Nephron progenitor cell (in vitro differentiated cells): ENCODE measurements at regions not wholly inside any gene's neighbourhood (a gene's known extent, or its start where the extent isn't known, plus 50 kb on each side); places are given as distances from the start of the nearest gene placed in this dataset.

Source experiments
- DNase-seq: peaks from one replicate; pipeline ENCODE4 v3.0.0; 2021
- H3K27ac Mint-ChIP-seq: 2 replicates; pipeline ENCODE4 v1.8.0; 2021; ENCODE audit warnings: mild to moderate bottlenecking, moderate library complexity, mixed read lengths
- H3K27me3 Mint-ChIP-seq: 2 replicates; pipeline ENCODE4 v1.8.0; 2021; ENCODE audit warnings: mild to moderate bottlenecking, low read depth, mixed read lengths; ENCODE audit not compliant: poor library complexity
- H3K36me3 Mint-ChIP-seq: 2 replicates; pipeline ENCODE4 v1.8.0; 2021; ENCODE audit warnings: low read depth, mixed read lengths
- H3K4me1 Mint-ChIP-seq: 2 replicates; pipeline ENCODE4 v1.8.0; 2021; ENCODE audit warnings: mixed read lengths
- H3K4me3 Mint-ChIP-seq: 2 replicates; pipeline ENCODE4 v1.8.0; 2021; ENCODE audit warnings: mild to moderate bottlenecking, moderate library complexity, mixed read lengths
- H3K9me3 Mint-ChIP-seq: 2 replicates; pipeline ENCODE4 v1.8.0; 2021; ENCODE audit warnings: mild to moderate bottlenecking, moderate library complexity, mixed read lengths
- TF ChIP-seq, protein P1 (sequence below): fragments of 200-600 bp; sonication (generic); IDR thresholded peaks from 2 replicates; pipeline ENCODE4 v1.5.0; 2021; ENCODE audit warnings: antibody characterized with exemption

DNA sequence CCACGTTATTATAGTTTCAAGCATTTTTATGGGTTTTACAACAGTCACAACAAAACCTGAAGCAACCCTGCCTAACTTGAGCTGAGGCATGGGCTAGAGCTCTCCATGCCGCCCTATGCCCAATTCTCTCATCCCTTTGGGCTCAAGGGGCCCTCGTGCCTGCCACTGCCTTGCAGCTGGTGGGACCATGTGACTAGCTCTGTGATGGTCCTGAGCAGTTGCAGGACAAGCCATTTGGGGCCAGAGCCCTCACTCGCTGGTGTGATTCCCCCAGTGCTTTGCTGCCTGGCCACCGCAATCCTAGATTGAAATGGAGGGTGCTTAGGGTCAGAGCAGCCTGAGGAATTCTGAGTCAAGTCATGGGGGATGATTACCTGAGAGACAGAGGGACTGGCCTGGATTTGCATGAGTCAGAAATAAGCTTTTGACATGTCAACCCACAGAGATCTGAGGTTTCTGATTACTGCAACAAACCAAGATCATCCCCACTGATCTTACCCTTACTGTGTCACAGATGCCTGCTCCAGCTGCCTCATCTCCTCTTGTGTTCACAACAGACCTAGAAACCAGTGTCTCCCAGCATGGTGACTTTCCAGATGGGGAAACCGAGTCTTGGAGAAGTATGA, 323.7 kb downstream of the BRD1 start:
- H3K36me3 Mint-ChIP-seq, result no peaks in the 10 kb centered on the region
- no peak overlapping the region for H3K4me3 Mint-ChIP-seq
- H3K27ac Mint-ChIP-seq, result no peak overlapping the region
- TF ChIP-seq, protein P1, sequence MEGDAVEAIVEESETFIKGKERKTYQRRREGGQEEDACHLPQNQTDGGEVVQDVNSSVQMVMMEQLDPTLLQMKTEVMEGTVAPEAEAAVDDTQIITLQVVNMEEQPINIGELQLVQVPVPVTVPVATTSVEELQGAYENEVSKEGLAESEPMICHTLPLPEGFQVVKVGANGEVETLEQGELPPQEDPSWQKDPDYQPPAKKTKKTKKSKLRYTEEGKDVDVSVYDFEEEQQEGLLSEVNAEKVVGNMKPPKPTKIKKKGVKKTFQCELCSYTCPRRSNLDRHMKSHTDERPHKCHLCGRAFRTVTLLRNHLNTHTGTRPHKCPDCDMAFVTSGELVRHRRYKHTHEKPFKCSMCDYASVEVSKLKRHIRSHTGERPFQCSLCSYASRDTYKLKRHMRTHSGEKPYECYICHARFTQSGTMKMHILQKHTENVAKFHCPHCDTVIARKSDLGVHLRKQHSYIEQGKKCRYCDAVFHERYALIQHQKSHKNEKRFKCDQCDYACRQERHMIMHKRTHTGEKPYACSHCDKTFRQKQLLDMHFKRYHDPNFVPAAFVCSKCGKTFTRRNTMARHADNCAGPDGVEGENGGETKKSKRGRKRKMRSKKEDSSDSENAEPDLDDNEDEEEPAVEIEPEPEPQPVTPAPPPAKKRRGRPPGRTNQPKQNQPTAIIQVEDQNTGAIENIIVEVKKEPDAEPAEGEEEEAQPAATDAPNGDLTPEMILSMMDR, result no peak
- peaks cover 6% of the 10 kb centered on the region for H3K27me3 Mint-ChIP-seq
- DNase-seq, result no peak
- no peaks in the 10 kb centered on the region for H3K9me3 Mint-ChIP-seq
- H3K4me1 Mint-ChIP-seq, result no peaks in the 10 kb centered on the region

DNA sequence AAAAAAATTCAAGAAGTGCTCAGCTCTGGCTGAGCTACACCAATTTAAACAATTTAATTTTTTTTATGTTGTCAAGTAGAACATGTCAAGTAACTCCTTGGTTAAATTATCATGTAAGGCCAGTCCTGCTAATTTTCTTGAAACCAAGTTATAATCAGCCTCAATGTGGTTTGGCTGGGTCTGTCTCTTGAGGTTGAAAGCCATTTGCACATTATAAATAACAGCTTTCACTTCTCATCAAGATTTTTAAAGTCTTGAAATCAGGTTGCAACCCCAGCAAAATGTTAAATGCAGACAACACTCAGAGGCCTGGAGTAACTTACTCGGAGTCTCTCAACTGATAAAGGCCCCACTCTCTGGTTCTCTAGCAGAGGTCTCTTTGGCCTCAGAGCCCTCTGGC, 324.4 kb downstream of the BRD1 start:
- H3K27me3 Mint-ChIP-seq, result peaks cover 9% of the 10 kb centered on the region
- H3K27ac Mint-ChIP-seq, result no peak overlapping the region
- TF ChIP-seq, protein P1, result no peak
- H3K36me3 Mint-ChIP-seq, result no peaks in the 10 kb centered on the region
- no peaks in the 10 kb centered on the region for H3K4me1 Mint-ChIP-seq
- no peaks in the 10 kb centered on the region for H3K9me3 Mint-ChIP-seq
- DNase-seq, result no peak
- H3K4me3 Mint-ChIP-seq, result no peak overlapping the region

DNA sequence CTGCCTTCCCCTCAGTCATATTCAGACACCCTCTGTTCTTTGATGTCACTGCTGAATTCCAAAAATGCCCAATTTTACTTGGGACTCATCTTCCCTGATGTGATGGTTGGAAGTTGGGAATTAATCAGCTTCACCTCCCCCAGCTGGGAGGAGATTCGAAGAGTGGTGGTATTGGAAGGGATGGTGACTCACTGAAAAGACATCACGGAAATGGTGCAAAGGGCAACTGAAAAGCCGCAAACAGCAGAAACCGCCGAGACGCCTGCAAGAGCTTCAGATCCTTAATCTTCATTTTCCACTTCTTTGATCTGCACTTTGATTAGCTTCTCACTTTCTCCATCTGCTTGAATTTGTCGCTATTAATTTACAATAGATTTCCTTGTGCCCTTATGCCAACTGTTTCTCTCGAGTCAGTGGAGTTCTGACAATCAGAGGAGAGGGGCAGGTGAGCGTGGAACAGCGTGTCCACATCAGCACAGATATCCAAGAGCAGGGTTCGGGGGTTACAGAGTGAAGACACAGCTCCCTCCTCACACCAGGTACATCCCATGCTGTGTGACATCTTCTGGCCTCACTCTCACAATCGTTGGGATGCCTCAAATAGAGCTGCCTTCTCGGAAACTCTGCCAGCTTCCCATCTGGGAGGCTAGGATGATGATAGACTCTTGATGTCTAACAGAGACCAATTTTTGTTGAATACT, 325.4 kb downstream of the BRD1 start:
- Mint-ChIP-seq H3K4me3 (no peak overlapping the region), H3K27me3 (peaks cover 10% of the 10 kb centered on the region), H3K36me3 (no peaks in the 10 kb centered on the region), H3K4me1 (no peaks in the 10 kb centered on the region), H3K27ac (no peak overlapping the region), H3K9me3 (no peaks in the 10 kb centered on the region)
- no peak for DNase-seq
- TF ChIP-seq, protein P1, result no peak

DNA sequence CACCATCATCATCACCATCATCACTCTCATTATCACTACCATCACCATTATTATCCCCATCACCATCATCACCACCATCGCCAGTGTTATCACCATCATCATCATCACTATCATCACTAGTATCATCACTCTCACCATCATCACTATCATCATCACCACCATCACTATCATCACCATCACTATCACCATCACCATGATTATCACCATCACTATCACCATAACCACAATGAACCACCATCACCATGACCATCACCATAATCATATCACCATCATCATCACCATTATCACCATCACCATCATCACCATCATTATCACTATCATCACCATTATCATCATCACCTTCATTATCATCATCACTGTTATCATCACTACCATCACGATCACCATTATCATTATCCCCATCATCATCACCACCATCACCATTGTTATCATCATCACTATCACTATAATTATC, 326.7 kb downstream of the BRD1 start:
- H3K4me1 Mint-ChIP-seq, result no peaks in the 10 kb centered on the region
- H3K36me3 Mint-ChIP-seq, result no peaks in the 10 kb centered on the region
- peaks cover 4% of the 10 kb centered on the region for H3K27me3 Mint-ChIP-seq
- no peak overlapping the region for H3K27ac Mint-ChIP-seq
- TF ChIP-seq, protein P1, result no peak
- no peak overlapping the region for H3K4me3 Mint-ChIP-seq
- peaks cover 5% of the 10 kb centered on the region for H3K9me3 Mint-ChIP-seq
- no peak for DNase-seq

DNA sequence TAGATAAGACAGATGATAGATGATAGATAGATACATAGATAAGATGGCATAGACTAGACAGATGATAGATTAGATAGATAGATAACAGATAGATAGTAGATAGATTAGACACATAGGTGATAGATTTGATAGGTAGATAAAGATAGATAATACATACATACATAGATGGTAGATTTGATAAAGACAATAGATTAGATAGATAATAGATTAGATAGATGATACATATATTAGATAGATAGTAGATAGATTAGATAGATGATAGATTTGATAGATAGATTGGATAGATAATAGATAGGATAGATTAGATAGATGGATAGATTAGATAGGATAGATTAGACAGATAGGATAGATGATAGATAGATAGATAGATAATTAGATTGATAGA, 327.6 kb downstream of the BRD1 start:
- Mint-ChIP-seq H3K4me1 (peaks cover 4% of the 10 kb centered on the region), H3K9me3 (peaks cover 10% of the 10 kb centered on the region), H3K4me3 (no peak overlapping the region), H3K27ac (no peak overlapping the region), H3K27me3 (peaks cover 5% of the 10 kb centered on the region), H3K36me3 (no peaks in the 10 kb centered on the region)
- no peak for DNase-seq
- TF ChIP-seq, protein P1, result no peak
